Mesenchymal stem cell (in vitro differentiated cells and primary cell): ENCODE measurements at regions not wholly inside any gene's neighbourhood (a gene's known extent, or its start where the extent isn't known, plus 50 kb on each side); places are given as distances from the start of the nearest gene placed in this dataset.

ENCODE experiments used
- DNase-seq: peaks from one replicate; pipeline ENCODE4 v3.0.0-alpha.2; 2013
- H2AFZ ChIP-seq: one replicate; pipeline ENCODE4 v1.6.1; 2013; ENCODE audit warnings: low read depth, mild to moderate bottlenecking, control low read depth, inconsistent platforms, low read length, moderate library complexity
- H2AK5ac ChIP-seq: 2 replicates; pipeline ENCODE4 v1.6.1; 2013; ENCODE audit warnings: low read length, moderate library complexity, mild to moderate bottlenecking, inconsistent platforms; ENCODE audit not compliant: severe bottlenecking
- H2BK120ac ChIP-seq: one replicate; pipeline ENCODE4 v1.6.1; 2013; ENCODE audit warnings: low read depth, mild to moderate bottlenecking, inconsistent platforms, low read length, moderate library complexity
- H2BK12ac ChIP-seq, 2 experiments: one replicate each; pipeline ENCODE4 v1.6.1; 2013; ENCODE audit warnings: inconsistent platforms in 2 of 2, low read length in 2 of 2, mild to moderate bottlenecking in 2 of 2, moderate library complexity in 2 of 2, control low read depth in 1 of 2
- H2BK15ac ChIP-seq: one replicate; pipeline ENCODE4 v1.6.1; 2013; ENCODE audit warnings: mild to moderate bottlenecking, low read depth, inconsistent platforms; ENCODE audit not compliant: poor library complexity, severe bottlenecking
- H2BK5ac ChIP-seq: 2 replicates; pipeline ENCODE4 v1.6.1; 2013; ENCODE audit warnings: low read depth, mild to moderate bottlenecking, low read length, control low read depth, inconsistent platforms; ENCODE audit not compliant: poor library complexity, severe bottlenecking
- H3K14ac ChIP-seq, 2 experiments: one replicate each; pipeline ENCODE4 v1.6.1; 2013; ENCODE audit warnings: inconsistent platforms in 2 of 2, low read length in 2 of 2, control low read depth in 1 of 2, mild to moderate bottlenecking in 1 of 2, moderate library complexity in 1 of 2
- H3K18ac ChIP-seq, 2 experiments: one replicate each; pipeline ENCODE4 v1.6.1; 2013; ENCODE audit warnings: inconsistent platforms in 2 of 2, low read length in 2 of 2, control low read depth in 1 of 2, low read depth in 1 of 2, mild to moderate bottlenecking in 1 of 2
- H3K23ac ChIP-seq, 2 experiments: one replicate each; pipeline ENCODE4 v1.6.1; 2013; ENCODE audit warnings: inconsistent platforms in 2 of 2, low read length in 2 of 2, mild to moderate bottlenecking in 2 of 2, moderate library complexity in 2 of 2, control low read depth in 1 of 2
- H3K27ac ChIP-seq: 2 replicates; pipeline ENCODE4 v1.5.1; 2013; ENCODE audit warnings: mild to moderate bottlenecking, moderate library complexity, low read length, control low read depth, inconsistent platforms; ENCODE audit not compliant: poor library complexity, severe bottlenecking
- H3K27me3 ChIP-seq, 2 experiments: 2 replicates each; pipeline versions ENCODE4 v1.6.1 to v1.7.0; 2013; ENCODE audit warnings: low read length in 2 of 2, mild to moderate bottlenecking in 2 of 2, moderate library complexity in 2 of 2, control low read depth in 1 of 2, inconsistent platforms in 1 of 2; ENCODE audit not compliant: control insufficient read depth in 1 of 2, insufficient read depth in 1 of 2
- H3K36me3 ChIP-seq, 2 experiments: 2 replicates each; pipeline versions ENCODE4 v1.6.1 to v1.7.0; 2013; ENCODE audit warnings: low read length in 2 of 2, control low read depth in 1 of 2, inconsistent platforms in 1 of 2, low read depth in 1 of 2, mild to moderate bottlenecking in 1 of 2; ENCODE audit not compliant: insufficient read depth in 2 of 2, control insufficient read depth in 1 of 2
- H3K4ac ChIP-seq, 2 experiments: one replicate each; pipeline ENCODE4 v1.6.1; 2013; ENCODE audit warnings: inconsistent platforms in 2 of 2, low read length in 2 of 2, mild to moderate bottlenecking in 2 of 2, moderate library complexity in 2 of 2, control low read depth in 1 of 2, low read depth in 1 of 2
- H3K4me1 ChIP-seq: 2 replicates; pipeline ENCODE4 v1.6.1; 2013; ENCODE audit warnings: low read depth, low read length, control low read depth; ENCODE audit not compliant: control insufficient read depth, insufficient read depth
- H3K4me2 ChIP-seq: 2 replicates; pipeline ENCODE4 v1.6.1; 2013; ENCODE audit warnings: low read length, mild to moderate bottlenecking, inconsistent platforms; ENCODE audit not compliant: poor library complexity, severe bottlenecking
- H3K4me3 ChIP-seq, 2 experiments: 2 replicates each; pipeline versions ENCODE4 v1.5.1 to v1.7.0; 2013; ENCODE audit warnings: low read length in 2 of 2, mild to moderate bottlenecking in 2 of 2, control low read depth in 1 of 2, low read depth in 1 of 2; ENCODE audit not compliant: insufficient read depth in 1 of 2
- H3K79me1 ChIP-seq: replicated peaks from 2 replicates; pipeline ENCODE4 v1.6.1; 2013; ENCODE audit warnings: mild to moderate bottlenecking, control low read depth, low read length, inconsistent platforms; ENCODE audit not compliant: poor library complexity, severe bottlenecking
- H3K9ac ChIP-seq: 2 replicates; pipeline ENCODE4 v1.7.0; 2013; ENCODE audit warnings: mild to moderate bottlenecking, low read length, moderate library complexity
- H3K9me3 ChIP-seq: 2 replicates; pipeline ENCODE4 v1.7.0; 2013; ENCODE audit warnings: mild to moderate bottlenecking, low read length; ENCODE audit not compliant: control insufficient read depth
- H4K8ac ChIP-seq: one replicate; pipeline ENCODE4 v1.6.1; 2013; ENCODE audit warnings: inconsistent platforms, mild to moderate bottlenecking, low read length, moderate library complexity
- H4K91ac ChIP-seq: one replicate; pipeline ENCODE4 v1.6.1; 2013; ENCODE audit warnings: mild to moderate bottlenecking, low read length, inconsistent platforms
- WGBS: methylation state at CpG from one replicate; pipeline ENCODE4 v1.1.7; 2013; ENCODE audit warnings: mixed read lengths; 5-methylcytosine and 5-hydroxymethylcytosine counted together

- Histone ChIP-seq H3K4me1 (no peaks in the 10 kb centered on the region), H3K36me3 (no peaks in the 10 kb centered on the region), H3K23ac (no peak overlapping the region), H2AFZ (no peak overlapping the region), H4K91ac (no peak overlapping the region), H3K79me1 (no peaks in the 10 kb centered on the region), H3K4me2 (no peak overlapping the region), H3K4me3 (no peak overlapping the region), H3K14ac (no peak overlapping the region), H2BK120ac (no peak overlapping the region), H2BK15ac (no peak overlapping the region), H3K4ac (no peak overlapping the region), H2BK12ac (no peak overlapping the region), H4K8ac (no peak overlapping the region), H2BK5ac (no peak overlapping the region), H2AK5ac (no peak overlapping the region), H3K9ac (no peak overlapping the region), H3K9me3 (no peaks in the 10 kb centered on the region), H3K18ac (no peak overlapping the region), H3K27ac (no peak overlapping the region), H3K27me3 (no peaks in the 10 kb centered on the region)
- 73% methylated on average over 4 of the region's 5 CpGs for WGBS
- no peak for DNase-seq
These were observed 57.4 kb upstream of the AJAP1 start for GRCh38 chr1:4597020-4597419.

DNA sequence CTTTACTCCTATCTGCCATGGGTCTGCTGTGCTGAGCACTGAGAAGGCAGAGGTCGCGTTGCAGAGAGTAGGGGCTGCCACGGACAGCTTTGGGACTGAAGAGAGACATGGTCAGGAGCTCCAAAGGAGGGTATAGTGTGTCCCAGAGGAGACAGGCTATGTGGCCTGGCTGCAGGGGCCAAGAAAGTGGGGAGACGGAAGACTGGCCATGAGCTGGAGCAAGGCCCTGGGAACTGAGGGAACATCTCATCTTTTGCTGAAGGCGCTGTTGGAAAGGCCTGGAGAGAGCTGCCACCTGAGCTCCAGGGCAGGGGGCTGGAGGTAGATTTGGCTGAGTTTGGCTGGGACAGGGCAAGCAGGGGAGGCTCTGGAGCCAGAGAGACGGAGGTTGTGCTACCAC is 55.8 kb upstream of the AJAP1 start:
- no peak overlapping the region for H2BK12ac ChIP-seq
- H3K4me1 ChIP-seq = no peaks in the 10 kb centered on the region
- no peak overlapping the region for H3K27ac ChIP-seq
- H2BK5ac ChIP-seq = no peak overlapping the region
- H2AK5ac ChIP-seq = no peak overlapping the region
- H3K79me1 ChIP-seq = no peaks in the 10 kb centered on the region
- 69% methylated on average over 6 of the region's 6 CpGs for WGBS
- H3K4ac ChIP-seq = no peak overlapping the region
- H3K9ac ChIP-seq = no peak overlapping the region
- H3K4me2 ChIP-seq = peak overlapping the region; percentile 3
- no peak overlapping the region for H3K14ac ChIP-seq
- H3K23ac ChIP-seq = no peak overlapping the region
- H2BK120ac ChIP-seq = no peak overlapping the region
- no peaks in the 10 kb centered on the region for H3K9me3 ChIP-seq
- H3K4me3 ChIP-seq = no peak overlapping the region
- no peak overlapping the region for H3K18ac ChIP-seq
- no peak overlapping the region for H2BK15ac ChIP-seq
- no peak overlapping the region for H4K91ac ChIP-seq
- H3K27me3 ChIP-seq = no peaks in the 10 kb centered on the region
- no peaks in the 10 kb centered on the region for H3K36me3 ChIP-seq
- no peak for DNase-seq
- H4K8ac ChIP-seq = no peak overlapping the region
- no peak overlapping the region for H2AFZ ChIP-seq

DNA sequence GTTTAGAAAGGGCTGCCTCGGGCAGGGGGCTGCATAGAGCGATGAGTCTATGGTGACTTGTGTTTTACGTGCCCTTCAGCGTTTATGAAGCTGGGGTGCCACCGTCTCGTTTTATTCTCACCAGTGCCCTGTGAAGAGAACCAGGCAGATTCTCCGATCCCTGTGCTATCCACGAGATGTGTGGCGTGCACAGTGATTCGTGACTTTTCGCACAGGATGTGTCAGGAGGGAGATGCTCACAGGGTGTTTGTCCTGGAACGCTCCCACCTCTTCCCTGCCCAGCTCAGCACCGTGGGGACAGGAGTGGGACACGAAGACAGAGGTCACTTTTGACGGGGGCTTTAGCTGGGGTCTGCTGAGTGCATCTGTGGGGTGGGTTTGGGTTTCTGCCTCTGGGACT is 54.9 kb upstream of the AJAP1 start:
- Histone ChIP-seq H3K9me3 (no peaks in the 10 kb centered on the region), H3K4me3 (no peak overlapping the region), H4K8ac (no peak overlapping the region), H2BK15ac (no peak overlapping the region), H3K14ac (no peak overlapping the region), H3K23ac (no peak overlapping the region), H3K79me1 (no peaks in the 10 kb centered on the region), H2AFZ (no peak overlapping the region), H3K36me3 (no peaks in the 10 kb centered on the region), H2BK12ac (no peak overlapping the region), H2BK120ac (no peak overlapping the region), H3K27me3 (no peaks in the 10 kb centered on the region), H2BK5ac (no peak overlapping the region), H3K4ac (no peak overlapping the region), H4K91ac (no peak overlapping the region), H3K18ac (no peak overlapping the region), H2AK5ac (no peak overlapping the region), H3K9ac (no peak overlapping the region), H3K4me1 (no peaks in the 10 kb centered on the region), H3K27ac (no peak overlapping the region), H3K4me2 (no peak overlapping the region)
- 88% methylated on average over 15 of the region's 15 CpGs for WGBS
- DNase-seq = no peak

DNA sequence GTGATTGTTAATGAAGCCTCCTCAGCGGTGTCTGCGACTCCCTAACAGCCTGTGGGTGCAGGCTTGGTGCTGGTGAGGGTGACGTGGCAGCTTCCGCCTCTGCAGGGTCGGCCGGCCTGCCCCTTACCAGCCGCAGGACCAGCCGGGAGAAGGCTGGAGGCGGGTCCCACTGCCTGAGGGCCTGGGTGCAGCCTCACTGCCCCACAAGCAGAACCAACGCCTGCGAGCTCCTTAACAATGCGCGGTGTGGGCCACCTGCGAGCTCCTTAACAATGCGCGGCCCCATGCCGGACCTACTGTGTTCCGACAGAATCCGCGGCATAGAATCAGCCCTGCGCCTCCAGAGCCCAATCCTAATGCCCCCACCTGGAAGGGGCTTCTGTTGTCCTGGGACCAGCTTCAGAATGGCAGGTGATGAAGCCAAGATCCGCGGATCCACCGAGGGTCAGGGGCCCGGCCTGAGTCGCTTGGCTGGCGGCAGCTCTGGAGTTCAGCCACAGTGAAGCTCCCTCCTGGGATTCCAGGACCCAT is 54.4 kb upstream of the AJAP1 start:
- H3K4ac ChIP-seq = no peak overlapping the region
- no peak overlapping the region for H3K9ac ChIP-seq
- WGBS = 90% methylated on average over 27 of the region's 27 CpGs
- H2BK15ac ChIP-seq = no peak overlapping the region
- no peak overlapping the region for H4K8ac ChIP-seq
- H3K9me3 ChIP-seq = no peaks in the 10 kb centered on the region
- DNase-seq = no peak
- no peak overlapping the region for H3K18ac ChIP-seq
- no peaks in the 10 kb centered on the region for H3K36me3 ChIP-seq
- H4K91ac ChIP-seq = no peak overlapping the region
- H2AFZ ChIP-seq = no peak overlapping the region
- H2AK5ac ChIP-seq = no peak overlapping the region
- no peak overlapping the region for H3K14ac ChIP-seq
- no peak overlapping the region for H3K27ac ChIP-seq
- H3K4me3 ChIP-seq = no peak overlapping the region
- no peaks in the 10 kb centered on the region for H3K79me1 ChIP-seq
- H3K27me3 ChIP-seq = no peaks in the 10 kb centered on the region
- H2BK12ac ChIP-seq = no peak overlapping the region
- no peak overlapping the region for H3K4me2 ChIP-seq
- no peak overlapping the region for H3K23ac ChIP-seq
- H2BK5ac ChIP-seq = no peak overlapping the region
- no peak overlapping the region for H2BK120ac ChIP-seq
- H3K4me1 ChIP-seq = no peaks in the 10 kb centered on the region
